GM19239 (cell line): ENCODE measurements at regions not wholly inside any gene's neighbourhood (a gene's known extent, or its start where the extent isn't known, plus 50 kb on each side); places are given as distances from the start of the nearest gene placed in this dataset.
"Not testable (repeated sequence)": the region's sequence is repeated elsewhere in the genome, so short reads cannot be mapped to it uniquely, and the experiment has no call there.

Source experiments
- DNase-seq: peaks from one replicate; pipeline ENCODE4 v3.0.0; 2011; ENCODE audit warnings: low spot score; ENCODE audit not compliant: insufficient read length
- FAIRE-seq: peaks from 2 replicates; lab custom pipeline; 2011; peaks lifted over from hg19 to GRCh38; lab: Jason Lieb, UNC

GRCh38 chr20:47406849-47407682 lies 50.6 kb upstream of the ZMYND8 start:
- DNase-seq (no peak), FAIRE-seq (no peak)

DNA sequence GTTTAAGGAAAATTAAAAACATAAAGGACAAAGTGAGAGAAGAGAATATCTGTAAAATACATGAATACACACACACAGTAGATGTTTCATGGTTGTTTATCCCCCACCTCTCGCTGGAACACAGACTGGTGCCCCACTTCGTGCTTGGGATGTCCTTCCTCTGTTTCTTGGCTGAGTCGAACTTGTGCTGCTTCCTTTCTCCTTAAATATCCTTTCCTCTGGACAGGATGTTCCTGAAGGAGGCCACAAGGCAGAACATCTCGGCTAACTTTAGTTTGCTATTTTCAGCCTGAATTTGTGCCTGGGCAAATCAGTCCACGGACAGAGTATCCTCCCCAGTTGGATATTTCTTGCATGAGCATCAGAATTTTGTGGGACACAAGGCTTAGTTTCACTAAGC lies 54.7 kb upstream of the ZMYND8 start:
- DNase-seq: no peak
- FAIRE-seq: peak; percentile 53

DNA sequence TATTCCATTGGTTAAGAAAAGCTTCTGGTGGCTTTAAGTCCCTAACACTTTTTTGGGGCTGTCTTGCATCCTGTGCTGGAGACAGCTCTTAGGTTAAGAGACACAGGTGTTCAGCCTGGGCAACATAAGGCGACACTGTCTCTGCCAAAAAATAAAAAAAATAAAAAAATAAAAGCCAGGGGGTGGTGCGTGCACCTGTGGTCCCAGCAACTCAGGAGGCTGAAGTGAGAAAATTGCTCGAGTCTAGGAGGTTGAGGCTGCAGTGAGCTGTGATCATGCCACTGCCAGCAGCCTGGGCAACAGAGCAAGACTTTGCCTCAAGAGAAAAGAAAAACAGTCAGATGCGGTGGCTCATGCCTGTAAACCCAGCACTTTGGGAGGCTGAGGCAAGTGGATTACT lies 55.6 kb upstream of the ZMYND8 start:
- no peak for FAIRE-seq

DNA sequence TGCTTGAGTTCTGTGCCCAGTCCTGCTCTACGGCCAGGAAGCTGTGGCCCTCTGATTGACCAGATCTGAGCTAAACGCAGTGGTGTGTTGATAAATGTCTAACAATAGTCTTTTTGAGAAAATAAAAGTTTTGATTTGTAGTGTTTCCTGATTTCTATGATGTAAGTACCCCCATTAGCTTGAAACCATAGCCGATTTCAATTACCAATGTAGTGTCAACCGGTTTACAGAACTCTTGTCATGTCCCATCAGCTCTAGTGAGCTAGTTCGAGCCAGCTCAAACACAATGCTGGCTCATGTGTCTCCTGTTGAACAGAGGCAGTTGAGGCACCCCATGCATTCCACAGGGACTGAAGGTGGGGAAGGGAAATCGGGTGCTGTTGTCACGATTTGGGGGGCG lies 56.7 kb upstream of the ZMYND8 start:
- FAIRE-seq (no peak), DNase-seq (no peak)

More for the DNA sequence above, 55.6 kb upstream of the ZMYND8 start:
- no peak for DNase-seq

DNA sequence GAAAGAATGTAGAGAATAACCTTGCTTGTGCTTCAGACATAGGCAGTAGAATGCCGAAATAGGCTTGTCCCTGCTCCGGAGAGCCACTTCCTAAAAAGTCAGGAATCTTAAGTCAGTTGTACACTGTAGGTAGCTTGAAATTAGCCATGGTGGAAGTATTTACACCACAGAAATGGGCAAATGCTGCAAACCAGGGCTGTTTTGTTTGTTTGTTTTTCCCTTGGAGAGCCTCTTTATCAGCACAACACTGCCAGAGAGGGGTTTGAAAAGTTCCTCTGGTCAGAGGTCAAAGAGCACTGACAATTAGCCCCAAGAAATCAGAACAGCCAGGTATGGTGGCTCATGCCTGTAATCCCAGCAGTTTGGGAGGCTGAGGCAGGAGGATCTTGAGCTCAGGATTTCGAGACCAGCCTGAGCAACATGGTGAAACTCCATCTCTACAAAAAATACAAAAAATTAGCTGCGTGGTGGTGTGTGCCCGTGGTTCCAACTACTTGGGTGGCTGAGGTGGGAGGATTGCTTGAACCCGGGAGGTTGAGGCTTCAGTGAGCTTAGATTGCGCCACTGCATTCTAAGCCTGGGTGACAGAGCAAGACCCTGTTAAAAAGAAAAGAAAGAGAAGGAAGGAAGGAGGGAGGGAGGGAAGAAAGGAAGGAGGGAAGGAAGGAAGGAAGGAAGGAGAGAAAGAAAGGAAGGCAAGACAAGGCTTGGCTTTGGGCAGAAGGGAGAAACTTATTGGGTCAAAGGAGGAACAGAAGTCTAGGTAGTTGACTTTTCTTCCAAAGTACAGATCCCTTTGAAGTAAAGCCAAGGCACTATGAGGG lies 61.0 kb upstream of the ZMYND8 start:
- no peak for FAIRE-seq
- no peak for DNase-seq

GRCh38 chr20:47418069-47418757 lies 61.7 kb upstream of the ZMYND8 start:
- no peak for FAIRE-seq
- no peak for DNase-seq

DNA sequence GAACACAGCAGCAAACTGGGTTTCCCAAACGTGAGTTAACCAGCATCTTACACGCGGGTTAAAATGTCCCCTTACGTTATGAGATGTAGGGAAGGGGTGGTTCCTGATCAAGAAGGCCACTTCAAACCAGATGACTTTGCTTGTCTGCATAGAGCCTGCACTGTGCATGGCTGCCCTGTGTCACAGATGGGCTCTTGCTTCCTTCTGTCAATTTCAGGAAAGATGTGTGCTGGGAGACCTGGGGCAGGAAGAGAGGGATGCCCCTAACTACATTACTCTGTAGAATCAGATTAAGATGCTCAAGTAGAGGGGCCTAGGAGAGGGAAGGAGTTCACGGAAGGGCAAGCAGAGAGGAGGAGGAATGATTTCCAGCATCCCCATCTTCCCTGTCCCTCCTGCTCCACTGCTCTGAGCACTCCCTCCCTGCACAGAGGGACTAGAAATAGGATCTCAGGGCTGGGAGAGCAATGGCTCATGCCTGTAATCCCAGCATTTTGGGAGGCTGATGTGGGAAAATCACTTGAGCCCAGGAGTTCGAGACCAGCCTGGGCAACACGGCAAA lies 63.5 kb upstream of the ZMYND8 start:
- FAIRE-seq (no peak), DNase-seq (no peak)

GRCh38 chr20:47421076-47421475 lies 64.6 kb upstream of the ZMYND8 start:
- DNase-seq (no peak), FAIRE-seq (no peak)

- no peak for FAIRE-seq
- DNase-seq: no peak
These were observed 67.1 kb upstream of the ZMYND8 start for GRCh38 chr20:47423586-47423985.

DNA sequence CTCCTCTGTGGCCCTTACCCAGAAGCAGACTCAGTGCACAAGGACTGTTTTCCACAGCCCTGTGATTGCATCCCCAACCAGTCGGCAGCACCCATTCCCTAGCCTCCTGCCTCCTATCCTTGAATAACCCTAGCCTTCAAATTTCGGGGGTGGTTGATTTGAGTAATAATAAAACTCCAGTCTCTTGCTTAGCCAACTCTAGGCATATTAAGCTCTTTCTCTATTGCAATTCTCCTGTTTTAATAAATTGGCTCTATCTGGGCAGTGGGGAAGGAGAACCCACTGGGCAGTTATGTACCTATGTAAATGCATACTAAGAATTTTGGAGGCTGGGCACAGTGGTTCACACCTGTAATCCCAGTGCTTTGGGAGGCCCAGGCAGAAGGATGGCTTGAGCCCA lies 70.6 kb upstream of the ZMYND8 start:
- FAIRE-seq: no peak

DNA sequence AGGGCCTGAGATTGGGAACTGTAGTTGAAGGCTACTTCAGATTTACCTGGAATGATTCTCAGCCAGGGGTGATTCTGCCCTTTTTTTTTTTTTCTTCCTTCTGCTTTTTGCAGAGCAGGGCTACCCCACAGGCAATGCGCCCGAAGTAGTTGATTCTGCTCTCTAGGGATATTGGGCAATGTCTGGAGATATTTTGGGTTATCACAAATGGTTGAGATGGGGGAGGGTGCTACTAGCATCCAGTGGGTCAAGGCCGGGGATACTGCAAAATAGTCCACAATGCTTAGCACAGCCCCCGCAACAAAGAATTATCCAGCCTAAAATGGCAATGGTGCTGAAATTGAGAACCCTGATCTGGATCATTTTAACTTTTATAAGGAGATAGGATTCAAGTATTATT lies 71.2 kb upstream of the ZMYND8 start:
- DNase-seq: no peak
- no peak for FAIRE-seq

More for the DNA sequence above, 70.6 kb upstream of the ZMYND8 start:
- no peak for DNase-seq

- no peak for DNase-seq
- no peak for FAIRE-seq
These were observed 71.7 kb upstream of the ZMYND8 start for GRCh38 chr20:47428164-47428563.

DNA sequence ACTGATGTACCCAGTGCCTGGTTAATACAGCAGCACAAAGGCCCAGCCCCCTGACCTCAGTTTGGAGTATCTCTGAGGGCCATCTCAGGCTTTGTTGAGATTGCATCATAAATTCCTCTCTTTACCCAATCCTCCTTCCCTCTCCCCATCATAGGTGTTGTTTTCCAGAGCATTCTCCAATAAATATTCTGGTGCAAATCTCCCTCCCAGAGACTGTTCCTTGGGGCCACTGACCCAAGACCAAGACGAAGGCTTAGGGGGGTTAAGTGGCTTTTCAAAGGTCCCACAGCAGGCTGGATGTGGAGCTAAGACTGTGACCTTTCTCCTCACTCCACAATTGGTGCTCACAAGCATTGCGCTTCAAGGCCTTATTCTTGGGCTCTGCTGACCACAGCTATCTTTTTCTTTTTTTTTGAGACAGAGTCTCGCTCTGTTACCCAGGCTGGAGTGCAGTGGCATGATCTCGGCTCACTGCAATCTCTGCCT lies 72.4 kb upstream of the ZMYND8 start:
- DNase-seq: no peak
- FAIRE-seq: no peak

GRCh38 chr20:47429409-47429808 lies 72.3 kb upstream of the NCOA3 start:
- no peak for DNase-seq

GRCh38 chr20:47430862-47431588 lies 70.7 kb upstream of the NCOA3 start:
- FAIRE-seq: no peak
- no peak for DNase-seq

More at GRCh38 chr20:47429409-47429808, 72.3 kb upstream of the NCOA3 start:
- no peak for FAIRE-seq

- FAIRE-seq: no peak
- DNase-seq: no peak
These were observed 68.9 kb upstream of the NCOA3 start for GRCh38 chr20:47432834-47433210.

GRCh38 chr20:47434128-47434779 lies 67.4 kb upstream of the NCOA3 start:
- peak; percentile 72 for FAIRE-seq
- DNase-seq: not testable (repeated sequence)

GRCh38 chr20:47438464-47439381 lies 63.0 kb upstream of the NCOA3 start:
- FAIRE-seq (peak; percentile 94), DNase-seq (no peak)
